Epidermal melanocyte (primary cell): ENCODE measurements at regions not wholly inside any gene's neighbourhood (a gene's known extent, or its start where the extent isn't known, plus 50 kb on each side); places are given as distances from the start of the nearest gene placed in this dataset.
"Not testable (repeated sequence)": the region's sequence is repeated elsewhere in the genome, so short reads cannot be mapped to it uniquely, and the experiment has no call there.

Experiments used
- DNase-seq: peaks from one replicate; pipeline ENCODE4 v3.0.0; 2011; ENCODE audit warnings: low spot score; ENCODE audit not compliant: insufficient read length

DNA sequence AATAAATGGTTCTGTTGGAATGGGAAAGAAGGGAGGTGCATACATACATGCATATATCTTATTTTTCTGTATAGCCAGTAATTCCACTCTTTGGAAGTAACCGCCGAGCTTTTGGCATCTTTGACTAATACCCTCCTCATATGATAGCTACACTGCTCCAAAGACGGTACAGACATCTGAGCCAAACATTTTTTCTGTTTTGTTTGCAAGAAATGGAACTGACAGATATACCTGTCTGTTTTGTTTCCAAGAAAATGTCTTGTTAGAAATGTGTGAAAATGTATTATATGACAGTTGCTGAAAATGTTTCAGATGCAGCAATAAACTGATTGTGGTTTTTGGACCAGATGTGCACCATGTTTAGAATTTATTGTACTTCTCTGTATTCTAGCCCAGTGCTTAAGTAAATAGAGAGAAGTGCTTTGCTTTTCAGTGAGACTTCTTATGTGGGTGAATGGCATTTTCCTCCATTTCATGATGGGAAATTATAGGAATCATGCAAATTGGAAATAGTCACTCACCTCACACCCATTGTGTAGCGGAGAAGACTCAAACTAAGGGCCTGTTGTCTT, 396.9 kb downstream of the KCNRG start:
- no peak for DNase-seq

GRCh38 chr13:50414640-50415039, 399.4 kb downstream of the KCNRG start:
- DNase-seq: no peak

DNA sequence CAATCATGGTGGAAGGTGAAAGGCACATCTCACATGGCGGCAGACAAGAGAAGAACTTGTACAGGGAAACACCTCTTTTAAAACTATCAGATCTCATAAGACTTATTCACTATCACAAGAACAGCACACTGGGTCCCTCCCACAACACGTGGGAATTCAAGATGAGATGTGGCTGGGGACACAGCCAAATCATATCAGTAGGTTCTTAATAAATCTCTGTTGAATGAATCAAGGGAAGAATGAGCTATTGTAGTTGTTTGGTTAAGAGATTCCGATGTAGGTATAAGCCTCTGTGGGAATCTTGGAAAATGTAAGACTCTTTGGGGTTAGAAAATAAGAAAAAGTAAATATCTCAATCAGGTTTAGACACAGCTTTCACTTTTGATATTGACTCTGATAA, 400.2 kb downstream of the KCNRG start:
- DNase-seq: no peak

DNA sequence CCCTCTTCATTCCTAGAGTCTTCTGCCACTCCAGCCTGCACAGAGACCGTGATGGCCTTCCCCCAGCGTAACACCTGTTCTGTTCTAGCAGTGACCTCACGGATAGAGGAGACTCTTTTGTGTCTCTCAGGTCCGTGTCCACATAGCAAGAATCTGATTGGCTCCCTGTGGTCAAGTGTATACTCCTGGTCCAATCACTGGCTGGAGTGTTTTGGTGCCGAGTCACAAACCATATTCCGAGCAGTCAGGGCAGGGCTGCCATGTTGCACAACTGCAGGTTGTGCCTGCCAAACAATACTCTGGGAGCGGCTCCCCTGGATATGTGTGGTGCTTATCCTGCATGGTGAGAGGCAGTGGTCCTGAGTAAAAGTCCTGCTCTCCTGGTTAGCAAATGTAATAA, 402.4 kb downstream of the KCNRG start:
- no peak for DNase-seq

DNA sequence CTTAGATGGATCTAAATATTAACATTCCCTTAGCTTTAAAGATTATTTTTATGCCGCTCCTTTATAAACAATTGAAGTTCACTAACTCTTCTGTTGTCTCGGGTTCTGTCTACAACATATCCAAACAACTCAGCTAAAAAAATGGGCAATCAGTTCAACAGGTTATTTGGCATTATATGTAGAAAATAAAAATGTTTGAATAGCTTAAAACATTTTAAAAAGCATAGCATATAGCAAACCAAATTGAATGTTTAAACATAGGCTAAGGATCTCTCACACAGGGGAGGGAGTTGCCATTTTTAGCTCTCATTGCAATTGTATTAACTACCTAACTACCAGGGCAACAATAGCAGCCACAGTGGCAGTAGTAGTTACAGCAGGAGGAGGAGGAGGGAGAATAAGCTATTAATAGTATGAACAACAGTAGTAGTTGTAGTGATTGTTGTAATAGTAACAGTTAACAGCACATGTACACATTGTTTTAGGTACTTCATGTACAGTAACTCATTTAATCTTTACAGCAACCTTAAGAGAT, 404.2 kb downstream of the KCNRG start:
- no peak for DNase-seq

GRCh38 chr13:50419896-50420295, 404.7 kb downstream of the KCNRG start:
- DNase-seq: no peak

DNA sequence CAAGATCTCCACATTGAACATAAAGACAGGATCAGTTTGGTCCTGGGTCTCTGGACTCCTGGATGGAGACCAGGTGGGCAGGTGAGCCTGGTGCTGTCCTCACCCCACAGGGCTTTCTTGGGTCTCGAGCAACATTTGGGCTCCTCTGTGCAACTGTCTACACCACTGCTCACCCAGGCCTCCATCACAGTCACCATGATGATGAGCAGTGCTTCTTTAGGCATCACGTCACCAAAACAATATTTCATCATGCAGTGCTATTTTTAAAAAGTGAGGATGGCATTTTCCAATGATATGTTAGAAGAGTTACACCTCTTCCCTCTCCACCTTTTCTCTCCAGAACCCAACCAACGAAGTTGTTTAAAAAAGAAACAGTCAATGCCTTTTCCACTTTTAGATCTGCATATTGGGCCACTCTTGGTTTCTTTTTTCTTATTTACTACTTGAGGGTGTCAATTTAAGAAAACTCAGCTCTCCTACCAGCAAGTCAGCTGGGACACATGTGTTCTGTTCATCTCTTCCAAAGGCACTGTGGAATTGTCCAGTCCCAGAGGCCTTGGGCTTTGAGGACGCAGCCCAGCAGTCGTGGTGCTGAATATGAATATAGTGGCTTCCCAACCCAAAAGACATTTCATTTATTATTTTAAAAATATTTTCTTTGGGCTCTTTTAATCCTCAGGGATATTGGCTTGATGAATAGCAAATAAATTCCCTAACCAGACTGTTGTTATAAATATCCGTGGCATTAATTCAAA, 405.7 kb downstream of the KCNRG start:
- DNase-seq: no peak

DNA sequence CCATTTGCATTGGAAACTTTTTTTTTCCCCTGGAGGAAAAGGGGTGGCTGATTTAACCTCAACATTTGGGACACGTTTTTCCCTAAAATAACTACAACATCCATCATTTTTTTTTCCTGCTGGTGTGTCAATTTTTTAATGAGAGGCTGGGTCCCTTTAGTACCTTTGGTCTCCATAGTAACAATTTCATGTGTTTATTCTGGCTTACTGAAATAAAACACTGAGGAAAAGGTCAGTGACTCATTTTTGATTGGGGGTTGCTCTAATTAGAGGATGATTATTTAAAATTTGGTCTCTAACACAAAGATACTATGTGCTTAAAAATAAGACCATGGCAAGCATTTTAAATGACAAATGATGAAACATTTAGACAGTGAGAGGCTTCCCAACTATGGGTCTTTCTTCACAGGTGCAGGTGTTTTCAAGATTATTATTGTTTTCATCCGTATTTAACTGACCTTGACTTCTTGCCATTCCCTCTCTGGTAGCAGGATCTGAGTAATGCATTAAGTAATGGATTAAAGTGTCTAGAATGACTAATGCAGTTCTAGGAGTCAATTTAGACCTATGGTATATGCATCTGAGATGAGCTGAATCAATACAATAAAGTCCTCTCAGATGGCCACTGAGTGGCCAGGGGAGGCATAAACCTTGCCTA, 406.4 kb downstream of the KCNRG start:
- DNase-seq: no peak

GRCh38 chr13:50422181-50423148, 407.2 kb downstream of the KCNRG start:
- DNase-seq: no peak

GRCh38 chr13:50424993-50425392, 409.7 kb downstream of the KCNRG start:
- no peak for DNase-seq

- DNase-seq: no peak
Observed at GRCh38 chr13:50425772-50426171, 410.5 kb downstream of the KCNRG start.

GRCh38 chr13:50426927-50427326, 411.7 kb downstream of the KCNRG start:
- DNase-seq: no peak

DNA sequence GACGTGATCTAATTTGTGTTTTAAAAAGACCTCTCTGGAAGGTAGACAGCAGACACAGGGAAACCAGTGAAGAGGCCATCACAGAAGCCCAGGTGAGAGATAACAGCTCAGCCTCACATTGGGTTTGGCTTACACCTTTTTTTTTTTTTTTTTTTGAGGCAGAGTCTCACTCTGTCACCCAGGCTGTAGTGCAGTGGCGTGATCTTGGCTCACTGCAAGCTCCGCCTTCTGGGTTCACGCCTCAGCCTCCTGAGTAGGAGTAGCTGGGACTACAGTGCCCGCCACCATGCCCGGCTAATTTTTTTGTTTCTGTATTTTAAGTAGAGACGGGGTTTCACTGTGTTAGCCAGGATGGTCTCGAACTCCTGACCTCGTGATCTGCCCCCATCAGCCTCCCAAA, 412.3 kb downstream of the KCNRG start:
- DNase-seq: not testable (repeated sequence)

DNA sequence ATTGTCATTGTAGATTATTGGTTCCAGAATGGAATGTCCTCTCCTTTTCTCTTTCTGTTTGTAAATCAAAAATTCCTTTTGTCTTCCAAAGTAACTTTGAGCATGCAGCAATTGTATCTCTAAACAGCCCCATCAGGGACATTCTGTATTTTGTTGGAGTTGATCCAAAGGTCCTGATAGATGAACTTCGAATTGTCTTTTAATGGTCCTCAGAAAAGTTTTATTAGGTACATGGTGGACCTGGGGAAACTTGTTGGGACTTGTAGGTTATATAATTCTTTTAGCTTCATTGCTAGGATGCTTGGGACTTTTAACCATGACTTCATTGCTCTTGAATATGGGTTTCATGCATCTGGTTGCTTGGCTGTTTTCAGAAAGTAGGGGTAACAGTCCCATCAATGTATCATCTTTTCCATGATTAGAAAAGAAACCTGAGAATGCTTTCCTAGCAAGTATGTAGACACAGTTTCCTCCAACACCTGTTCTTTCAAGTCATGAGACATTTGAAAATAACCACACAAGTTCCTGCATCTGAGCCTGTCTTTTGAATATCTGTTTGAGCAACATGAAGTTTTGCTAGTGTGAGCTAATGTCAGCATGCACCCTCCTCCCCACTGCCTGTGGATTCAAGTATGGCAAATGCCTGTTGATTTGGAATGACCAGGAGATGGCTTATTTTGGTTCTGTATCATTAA, 413.1 kb downstream of the KCNRG start:
- no peak for DNase-seq

GRCh38 chr13:50435011-50435410, 408.5 kb downstream of the DLEU7 start:
- DNase-seq: no peak

- DNase-seq: no peak
Observed at GRCh38 chr13:50437252-50437651, 406.2 kb downstream of the DLEU7 start.

DNA sequence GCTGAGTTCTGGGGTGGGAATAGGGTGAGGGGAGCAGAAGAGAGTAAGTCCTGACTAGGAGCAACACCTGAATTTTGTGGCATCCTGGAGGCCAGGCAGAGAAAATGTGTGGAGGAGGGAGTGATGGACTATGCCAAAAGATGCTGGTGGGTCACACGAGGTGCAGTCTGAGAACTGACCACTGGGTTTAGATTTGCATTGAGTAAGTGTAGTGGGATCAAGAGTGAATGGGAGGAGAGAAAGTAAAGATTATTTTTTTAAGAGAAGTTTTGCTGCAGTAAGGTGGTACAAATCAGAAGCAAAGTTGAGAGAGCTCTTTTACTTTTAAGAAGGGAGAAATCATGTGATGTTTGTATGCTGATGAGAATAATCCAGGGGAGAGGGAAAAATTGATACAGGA, 405.1 kb downstream of the DLEU7 start:
- no peak for DNase-seq

- no peak for DNase-seq
Observed at GRCh38 chr13:50441130-50441529, 402.4 kb downstream of the DLEU7 start.

- no peak for DNase-seq
Observed at GRCh38 chr13:50444726-50445125, 398.8 kb downstream of the DLEU7 start.

DNA sequence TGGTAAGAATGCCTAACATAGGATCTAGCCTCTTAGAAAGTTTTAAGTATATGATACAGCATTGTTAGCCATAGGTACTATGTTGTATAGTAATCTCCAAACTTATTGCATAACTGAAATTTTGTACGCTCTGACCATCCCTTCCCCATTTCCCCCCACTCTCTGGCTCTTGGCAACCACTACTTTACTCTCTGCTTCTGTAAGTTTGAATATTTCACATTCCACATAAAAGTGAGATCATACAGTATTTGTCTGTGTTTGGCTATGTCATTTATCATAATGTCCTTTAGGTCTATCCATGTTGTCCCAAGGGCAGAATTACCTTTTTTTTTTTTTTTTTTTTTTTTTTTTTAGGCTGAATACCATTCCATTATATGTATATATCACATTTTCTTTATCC, 396.9 kb downstream of the DLEU7 start:
- no peak for DNase-seq

GRCh38 chr13:50448535-50448998, 394.9 kb downstream of the DLEU7 start:
- no peak for DNase-seq
